KMS-11 (cell line): ENCODE measurements at regions not wholly inside any gene's neighbourhood (a gene's known extent, or its start where the extent isn't known, plus 50 kb on each side); places are given as distances from the start of the nearest gene placed in this dataset.
"Not testable (repeated sequence)": the region's sequence is repeated elsewhere in the genome, so short reads cannot be mapped to it uniquely, and the experiment has no call there.

Experiments used
- H2AFZ ChIP-seq: fragments of 200-600 bp; sonication (generic); 2 replicates; pipeline ENCODE4 v1.6.1; 2016; ENCODE audit warnings: antibody characterized with exemption, mixed run types, low read depth
- H3K27ac ChIP-seq: fragments of 200-600 bp; sonication (generic); 2 replicates; pipeline ENCODE4 v1.6.1; 2016; ENCODE audit warnings: mild to moderate bottlenecking, mixed run types
- H3K27me3 ChIP-seq: fragments of 200-600 bp; sonication (generic); 2 replicates; pipeline ENCODE4 v1.6.1; 2017; ENCODE audit warnings: mild to moderate bottlenecking, low read depth, mixed run types, moderate library complexity; ENCODE audit not compliant: insufficient read depth
- H3K36me3 ChIP-seq: fragments of 200-600 bp; sonication (generic); 2 replicates; pipeline ENCODE4 v1.6.1; 2017; ENCODE audit warnings: mild to moderate bottlenecking, mixed run types; ENCODE audit not compliant: insufficient read depth
- H3K4me1 ChIP-seq: fragments of 200-600 bp; sonication (generic); 2 replicates; pipeline ENCODE4 v1.6.1; 2016; ENCODE audit warnings: mild to moderate bottlenecking, low read depth, mixed run types; ENCODE audit not compliant: poor library complexity, severe bottlenecking
- H3K4me2 ChIP-seq: fragments of 200-600 bp; sonication (generic); 2 replicates; pipeline ENCODE4 v1.7.0; 2016; ENCODE audit warnings: mild to moderate bottlenecking, mixed run types
- H3K4me3 ChIP-seq: fragments of 200-600 bp; sonication (generic); IDR thresholded peaks from 2 replicates; pipeline ENCODE4 v1.6.1; 2017; ENCODE audit warnings: low read depth, low read length, mixed read lengths; ENCODE audit not compliant: insufficient read depth
- H3K79me2 ChIP-seq: fragments of 200-600 bp; sonication (generic); 2 replicates; pipeline ENCODE4 v1.6.1; 2016; ENCODE audit warnings: low read depth, mixed run types; ENCODE audit not compliant: insufficient read depth
- H3K9ac ChIP-seq: fragments of 200-600 bp; sonication (generic); 2 replicates; pipeline ENCODE4 v1.6.1; 2016; ENCODE audit warnings: mild to moderate bottlenecking, mixed run types
- H4K20me1 ChIP-seq: fragments of 200-600 bp; sonication (generic); 2 replicates; pipeline ENCODE4 v1.6.1; 2016; ENCODE audit warnings: mild to moderate bottlenecking, mixed run types; ENCODE audit not compliant: insufficient read depth
- TF ChIP-seq, protein P1 (sequence below): fragments of 200-600 bp; sonication (generic); conservative IDR thresholded peaks from 2 replicates; pipeline ENCODE4 v1.6.1; 2017; ENCODE audit warnings: low read depth, mild to moderate bottlenecking, antibody characterized with exemption, low read length, moderate library complexity, mixed read lengths

- no peak overlapping the region for H3K9ac ChIP-seq
- H3K79me2 ChIP-seq = no peaks in the 10 kb centered on the region
- TF ChIP-seq, protein P1, sequence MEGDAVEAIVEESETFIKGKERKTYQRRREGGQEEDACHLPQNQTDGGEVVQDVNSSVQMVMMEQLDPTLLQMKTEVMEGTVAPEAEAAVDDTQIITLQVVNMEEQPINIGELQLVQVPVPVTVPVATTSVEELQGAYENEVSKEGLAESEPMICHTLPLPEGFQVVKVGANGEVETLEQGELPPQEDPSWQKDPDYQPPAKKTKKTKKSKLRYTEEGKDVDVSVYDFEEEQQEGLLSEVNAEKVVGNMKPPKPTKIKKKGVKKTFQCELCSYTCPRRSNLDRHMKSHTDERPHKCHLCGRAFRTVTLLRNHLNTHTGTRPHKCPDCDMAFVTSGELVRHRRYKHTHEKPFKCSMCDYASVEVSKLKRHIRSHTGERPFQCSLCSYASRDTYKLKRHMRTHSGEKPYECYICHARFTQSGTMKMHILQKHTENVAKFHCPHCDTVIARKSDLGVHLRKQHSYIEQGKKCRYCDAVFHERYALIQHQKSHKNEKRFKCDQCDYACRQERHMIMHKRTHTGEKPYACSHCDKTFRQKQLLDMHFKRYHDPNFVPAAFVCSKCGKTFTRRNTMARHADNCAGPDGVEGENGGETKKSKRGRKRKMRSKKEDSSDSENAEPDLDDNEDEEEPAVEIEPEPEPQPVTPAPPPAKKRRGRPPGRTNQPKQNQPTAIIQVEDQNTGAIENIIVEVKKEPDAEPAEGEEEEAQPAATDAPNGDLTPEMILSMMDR = no peak
- H2AFZ ChIP-seq = no peak overlapping the region
- no peak overlapping the region for H3K4me3 ChIP-seq
- H3K4me2 ChIP-seq = no peak overlapping the region
- H3K4me1 ChIP-seq = no peaks in the 10 kb centered on the region
- no peaks in the 10 kb centered on the region for H4K20me1 ChIP-seq
- no peaks in the 10 kb centered on the region for H3K27me3 ChIP-seq
- no peak overlapping the region for H3K27ac ChIP-seq
- H3K36me3 ChIP-seq = no peaks in the 10 kb centered on the region
Observed at GRCh38 chr5:110884005-110884404, 145.2 kb downstream of the SLC25A46 start.

GRCh38 chr5:110887170-110887569, 148.4 kb downstream of the SLC25A46 start:
- not testable (repeated sequence) for H3K4me2 ChIP-seq, H3K9ac ChIP-seq, H3K27me3 ChIP-seq, H4K20me1 ChIP-seq, H3K36me3 ChIP-seq, H3K27ac ChIP-seq, H3K79me2 ChIP-seq, H3K4me1 ChIP-seq, H2AFZ ChIP-seq, H3K4me3 ChIP-seq

- not testable (repeated sequence) for H2AFZ ChIP-seq, H3K79me2 ChIP-seq
Observed at GRCh38 chr5:110893854-110894483, 155.2 kb downstream of the SLC25A46 start.

GRCh38 chr5:110894805-110895204, 156.0 kb downstream of the SLC25A46 start:
- Histone ChIP-seq H3K9ac (no peak overlapping the region), H3K4me2 (no peak overlapping the region), H3K36me3 (no peaks in the 10 kb centered on the region), H4K20me1 (no peaks in the 10 kb centered on the region), H3K79me2 (no peaks in the 10 kb centered on the region), H3K27me3 (no peaks in the 10 kb centered on the region), H3K4me3 (no peak overlapping the region), H3K4me1 (no peaks in the 10 kb centered on the region), H2AFZ (no peak overlapping the region), H3K27ac (no peak overlapping the region)
- TF ChIP-seq, protein P1 = no peak

More at GRCh38 chr5:110893854-110894483, 155.2 kb downstream of the SLC25A46 start:
- H3K4me1 ChIP-seq, H3K27me3 ChIP-seq, H3K4me3 ChIP-seq, H3K36me3 ChIP-seq, H3K4me2 ChIP-seq, H3K27ac ChIP-seq, H4K20me1 ChIP-seq, H3K9ac ChIP-seq: not testable (repeated sequence)

- Histone ChIP-seq H3K4me3 (no peak overlapping the region), H3K79me2 (no peaks in the 10 kb centered on the region), H3K36me3 (no peaks in the 10 kb centered on the region), H3K9ac (no peak overlapping the region), H3K4me1 (no peaks in the 10 kb centered on the region), H4K20me1 (no peaks in the 10 kb centered on the region), H3K27me3 (no peaks in the 10 kb centered on the region), H2AFZ (no peak overlapping the region), H3K27ac (no peak overlapping the region), H3K4me2 (no peak overlapping the region)
- TF ChIP-seq, protein P1 = no peak
Observed at GRCh38 chr5:110896901-110897300, 158.1 kb downstream of the SLC25A46 start.
